Vagina (tissue), 2 donors: ENCODE measurements at regions not wholly inside any gene's neighbourhood (a gene's known extent, or its start where the extent isn't known, plus 50 kb on each side); places are given as distances from the start of the nearest gene placed in this dataset.

Experiments used
- POLR2A ChIP-seq, 2 donors: fragments of 450-650 bp; IDR thresholded peaks; one replicate each; pipeline ENCODE4 v1.6.1; 2017; ENCODE audit warnings: antibody characterized with exemption in 2 of 2, mild to moderate bottlenecking in 2 of 2, moderate library complexity in 2 of 2
- POLR2AphosphoS5 ChIP-seq, 2 donors: sonication (generic); formaldehyde crosslinking; IDR thresholded peaks; one replicate each; pipeline ENCODE4 v1.9.0; 2017; ENCODE audit warnings: antibody characterized with exemption in 2 of 2, mild to moderate bottlenecking in 2 of 2, low read depth in 1 of 2; ENCODE audit not compliant: insufficient read depth in 1 of 2
- TF ChIP-seq, protein P1 (sequence below), 3 experiments: fragments of 450-650 bp in 2 of 3; fragments of 200-600 bp in 1 of 3; sonication (generic) in 1 of 3; IDR thresholded peaks; one replicate each; pipeline ENCODE4 v1.5.1; 2017 to 2019; ENCODE audit warnings: antibody characterized with exemption in 3 of 3, mild to moderate bottlenecking in 2 of 3, moderate library complexity in 2 of 3

DNA sequence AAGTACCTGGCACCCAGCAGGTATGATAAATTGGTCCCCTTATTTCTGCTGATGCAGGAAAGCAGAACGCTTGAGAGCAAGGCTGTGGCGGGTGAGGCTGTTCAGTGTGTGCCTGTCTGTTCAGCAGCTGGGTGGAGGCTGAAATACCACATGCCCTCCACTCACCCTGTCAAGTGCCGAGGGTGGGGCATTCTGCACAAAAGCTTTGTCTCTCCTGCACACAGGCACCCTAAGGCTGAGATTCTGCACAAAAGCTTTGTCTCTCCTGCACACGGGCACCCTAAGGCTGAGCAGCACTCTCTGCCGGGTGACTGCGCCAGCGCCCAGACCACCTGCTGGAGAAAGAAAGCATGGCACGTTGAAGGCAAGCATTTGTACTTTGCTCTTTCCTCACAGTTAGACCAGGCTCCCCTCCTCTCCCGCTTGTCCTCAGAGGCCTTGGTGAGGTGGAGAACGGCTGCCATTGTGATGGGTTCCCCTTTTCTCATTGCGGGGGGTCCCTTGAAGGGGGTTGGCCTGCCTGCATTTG is 97.5 kb downstream of the BDH1 start:
- TF ChIP-seq, protein P1, sequence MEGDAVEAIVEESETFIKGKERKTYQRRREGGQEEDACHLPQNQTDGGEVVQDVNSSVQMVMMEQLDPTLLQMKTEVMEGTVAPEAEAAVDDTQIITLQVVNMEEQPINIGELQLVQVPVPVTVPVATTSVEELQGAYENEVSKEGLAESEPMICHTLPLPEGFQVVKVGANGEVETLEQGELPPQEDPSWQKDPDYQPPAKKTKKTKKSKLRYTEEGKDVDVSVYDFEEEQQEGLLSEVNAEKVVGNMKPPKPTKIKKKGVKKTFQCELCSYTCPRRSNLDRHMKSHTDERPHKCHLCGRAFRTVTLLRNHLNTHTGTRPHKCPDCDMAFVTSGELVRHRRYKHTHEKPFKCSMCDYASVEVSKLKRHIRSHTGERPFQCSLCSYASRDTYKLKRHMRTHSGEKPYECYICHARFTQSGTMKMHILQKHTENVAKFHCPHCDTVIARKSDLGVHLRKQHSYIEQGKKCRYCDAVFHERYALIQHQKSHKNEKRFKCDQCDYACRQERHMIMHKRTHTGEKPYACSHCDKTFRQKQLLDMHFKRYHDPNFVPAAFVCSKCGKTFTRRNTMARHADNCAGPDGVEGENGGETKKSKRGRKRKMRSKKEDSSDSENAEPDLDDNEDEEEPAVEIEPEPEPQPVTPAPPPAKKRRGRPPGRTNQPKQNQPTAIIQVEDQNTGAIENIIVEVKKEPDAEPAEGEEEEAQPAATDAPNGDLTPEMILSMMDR (IDR thresholded peaks at IDR 0.05): no peak
- TF ChIP-seq POLR2AphosphoS5 (IDR thresholded peaks at IDR 0.05; ENCODE audit: insufficient read depth in 1 of 2, low read depth in 1 of 2) (no peak), POLR2A (IDR thresholded peaks at IDR 0.05) (no peak)
